Adrenal gland (tissue), 9 donors: ENCODE measurements at regions not wholly inside any gene's neighbourhood (a gene's known extent, or its start where the extent isn't known, plus 50 kb on each side); places are given as distances from the start of the nearest gene placed in this dataset.

Source experiments
- DNase-seq, 7 donors: peaks; one replicate each; pipeline ENCODE4 v3.0.0-alpha.2; 2019 to 2020
- H3K27ac ChIP-seq, 5 donors: fragments of 200-600 bp; sonication (generic) in 4 of 5; 1 replicate in 3 of 5; 2 replicates in 2 of 5; pipeline versions ENCODE4 v1.5.1 to v1.8.0; 2016 to 2020; ENCODE audit warnings: mild to moderate bottlenecking in 1 of 5
- H3K27me3 ChIP-seq: fragments of 200-600 bp; 2 replicates; pipeline ENCODE4 v1.8.0; 2021
- H3K36me3 ChIP-seq, 2 donors: fragments of 200-600 bp; replicated peaks in 1 of 2; 1 replicate in 1 of 2; 2 replicates in 1 of 2; pipeline versions ENCODE4 v1.5.1 to v1.8.0; 2018 to 2022
- H3K4me1 ChIP-seq, 2 donors: fragments of 200-600 bp; replicated peaks in 1 of 2; 1 replicate in 1 of 2; 2 replicates in 1 of 2; pipeline versions ENCODE4 v1.5.1 to v1.8.0; 2018 to 2021
- H3K4me3 ChIP-seq, 4 donors: fragments of 200-600 bp; sonication (generic) in 3 of 4; one replicate each; pipeline ENCODE4 v1.5.1; 2016 to 2018
- H3K9me3 ChIP-seq, 3 donors: fragments of 200-600 bp; sonication (generic) in 1 of 3; replicated peaks in 1 of 3; 1 replicate in 2 of 3; 2 replicates in 1 of 3; pipeline versions ENCODE4 v1.5.1 to v1.8.0; 2016 to 2021
- CTCF ChIP-seq, 6 experiments: fragments of 450-650 bp in 4 of 6; fragments of 200-600 bp in 2 of 6; sonication (generic) in 1 of 6; IDR thresholded peaks; 1 replicate in 5 of 6; 2 replicates in 1 of 6; pipeline versions ENCODE4 v1.5.1 to v1.8.0; 2016 to 2021; ENCODE audit warnings: antibody characterized with exemption in 6 of 6, mild to moderate bottlenecking in 2 of 6, moderate library complexity in 1 of 6
- POLR2A ChIP-seq, 2 donors: fragments of 450-650 bp; IDR thresholded peaks; one replicate each; pipeline ENCODE4 v1.6.1; 2017; ENCODE audit warnings: antibody characterized with exemption in 2 of 2, mild to moderate bottlenecking in 2 of 2, moderate library complexity in 1 of 2
- WGBS, 4 donors: extraction: QIAGEN DNeasy Blood & Tissue Kit in 2 of 4; methylation state at CpG; one replicate each; pipeline versions ENCODE4 v1.1.5 to v1.1.7; 2013 to 2017; 5-methylcytosine and 5-hydroxymethylcytosine counted together
- intact Hi-C, 2 donors: fragments of 100-400 bp; cut with DNase I; formaldehyde crosslinking; loops; one replicate each; pipeline versions ENCODE4 v1.14.1 to v1.15.0; 2022 to 2023
- donor health status: healthy with polysubstance abuse.
- donor health status: Bipolar disorder and iron deficiency.
- donor health status: DM: yes; HTN: yes; CAD: no.
- donor health status: DM: no; HTN: no; CAD: no.
- donor health status: DM: no; HTN: no; CAD: no.

- no peak for TF ChIP-seq CTCF (IDR thresholded peaks at IDR 0.05)
- TF ChIP-seq POLR2A (IDR thresholded peaks at IDR 0.05): no peak
- H3K27ac ChIP-seq: no peak overlapping the region
- H3K4me1 ChIP-seq: no peaks in the 10 kb centered on the region
- WGBS, 4 donors: 57 to 61% (median 59%) methylated on average over 1 of the region's 1 CpG
- H3K36me3 ChIP-seq: no peaks in the 10 kb centered on the region
- peaks cover 0 to 4% (median 0%) of the 10 kb centered on the region in 3 donors for H3K9me3 ChIP-seq
- DNase-seq: no peak
- H3K27me3 ChIP-seq: no peaks in the 10 kb centered on the region
- intact Hi-C loops: no loop called here
- H3K4me3 ChIP-seq: no peak overlapping the region
These were observed 681.0 kb downstream of the RPL10L start for GRCh38 chr14:45970621-45971020.

- Histone ChIP-seq H3K4me3 (no peak overlapping the region), H3K9me3 (peaks cover 0 to 4% (median 0%) of the 10 kb centered on the region in 3 donors), H3K4me1 (no peaks in the 10 kb centered on the region), H3K27me3 (no peaks in the 10 kb centered on the region), H3K27ac (no peak overlapping the region), H3K36me3 (no peaks in the 10 kb centered on the region)
- intact Hi-C loops: no loop called here
- DNase-seq: no peak
- 35 to 56% (median 41%) methylated on average over 1 of the region's 1 CpG for WGBS, 4 donors
- TF ChIP-seq POLR2A (IDR thresholded peaks at IDR 0.05) (no peak), CTCF (IDR thresholded peaks at IDR 0.05) (no peak)
These were observed 683.5 kb downstream of the RPL10L start for GRCh38 chr14:45968037-45968436.

- intact Hi-C loops: no loop called here
- no peak for DNase-seq
- no peaks in the 10 kb centered on the region for H3K4me1 ChIP-seq
- WGBS, 4 donors: 60 to 70% (median 62%) methylated on average over 2 of the region's 2 CpGs
- H3K36me3 ChIP-seq: no peaks in the 10 kb centered on the region
- H3K9me3 ChIP-seq: no peaks in the 10 kb centered on the region
- no peak overlapping the region for H3K4me3 ChIP-seq
- no peaks in the 10 kb centered on the region for H3K27me3 ChIP-seq
- TF ChIP-seq POLR2A (IDR thresholded peaks at IDR 0.05) (no peak), CTCF (IDR thresholded peaks at IDR 0.05) (no peak)
- no peak overlapping the region for H3K27ac ChIP-seq
These were observed 696.5 kb upstream of the MIS18BP1 start for GRCh38 chr14:45949479-45949878.

- Histone ChIP-seq H3K4me1 (no peaks in the 10 kb centered on the region), H3K27ac (no peak overlapping the region), H3K9me3 (peaks cover 0 to 6% (median 0%) of the 10 kb centered on the region in 3 donors), H3K27me3 (no peaks in the 10 kb centered on the region), H3K4me3 (no peak overlapping the region), H3K36me3 (no peaks in the 10 kb centered on the region)
- TF ChIP-seq POLR2A (IDR thresholded peaks at IDR 0.05): no peak
- no peak for TF ChIP-seq CTCF (IDR thresholded peaks at IDR 0.05)
- DNase-seq: no peak
- intact Hi-C loops: no loop called here
- 77 to 90% (median 78%) methylated on average over 2 of the region's 2 CpGs for whole genome bisulfite sequencing, 4 donors
These were observed 694.8 kb upstream of the MIS18BP1 start for GRCh38 chr14:45947830-45948229.
